Heart right ventricle (tissue), 16 donors: ENCODE measurements at regions not wholly inside any gene's neighbourhood (a gene's known extent, or its start where the extent isn't known, plus 50 kb on each side); places are given as distances from the start of the nearest gene placed in this dataset.

Experiments
- ATAC-seq, 8 donors: fragments of 200-7000 bp; cut with Tn5 transposase; one replicate each; pipeline ENCODE4 v1.9.1; 2020; ENCODE audit warnings: mild to moderate bottlenecking in 8 of 8, moderate library complexity in 8 of 8, moderate number of reproducible peaks in 1 of 8
- DNase-seq, 2 donors: peaks; one replicate each; pipeline ENCODE4 v3.0.0-alpha.2; 2020
- H3K27ac ChIP-seq, 10 donors: fragments of 200-600 bp; sonication (generic) in 2 of 10; one replicate each; pipeline versions ENCODE4 v1.5.0 to v1.8.0; 2020 to 2022; ENCODE audit warnings: mild to moderate bottlenecking in 3 of 10
- H3K27me3 ChIP-seq, 7 donors: fragments of 200-600 bp; one replicate each; pipeline ENCODE4 v1.8.0; 2021 to 2022; ENCODE audit warnings: mild to moderate bottlenecking in 2 of 7
- H3K36me3 ChIP-seq, 9 donors: fragments of 200-600 bp; sonication (generic) in 1 of 9; one replicate each; pipeline versions ENCODE4 v1.5.0 to v1.8.0; 2020 to 2022; ENCODE audit warnings: mild to moderate bottlenecking in 2 of 9
- H3K4me1 ChIP-seq, 9 donors: fragments of 200-600 bp; sonication (generic) in 1 of 9; one replicate each; pipeline versions ENCODE4 v1.5.0 to v1.8.0; 2020 to 2022; ENCODE audit warnings: mild to moderate bottlenecking in 4 of 9
- H3K4me3 ChIP-seq, 10 donors: fragments of 200-600 bp; sonication (generic) in 2 of 10; one replicate each; pipeline versions ENCODE4 v1.5.0 to v1.8.0; 2020 to 2022; ENCODE audit warnings: mild to moderate bottlenecking in 7 of 10, moderate library complexity in 2 of 10
- H3K9me3 ChIP-seq, 11 donors: fragments of 200-600 bp in 10 of 11; sonication (generic) in 2 of 11; one replicate each; pipeline versions ENCODE4 v1.5.0 to v1.8.0; 2013 to 2022; ENCODE audit warnings: mild to moderate bottlenecking in 2 of 11, control low read depth in 1 of 11, moderate library complexity in 1 of 11
- CTCF ChIP-seq, 9 donors: fragments of 200-600 bp; sonication (generic) in 2 of 9; IDR thresholded peaks; one replicate each; pipeline versions ENCODE4 v1.5.0 to v1.8.0; 2021 to 2022; ENCODE audit warnings: antibody characterized with exemption in 9 of 9, mild to moderate bottlenecking in 5 of 9, moderate library complexity in 1 of 9
- WGBS, 2 donors: extraction: QIAGEN DNeasy Blood & Tissue Kit; methylation state at CpG; one replicate each; pipeline ENCODE4 v1.1.7; 2013; ENCODE audit warnings: inconsistent platforms in 1 of 2; 5-methylcytosine and 5-hydroxymethylcytosine counted together
- intact Hi-C, 10 donors: fragments of 100-400 bp; cut with DNase I; formaldehyde crosslinking; loops; one replicate each; pipeline versions ENCODE4 v1.11.1 to v1.14.2; 2022
- donor health status: Arrhythmogenic right ventricular cardiomyopathy.
- donor health status: ischemic (EF 13 %, LVEDD 7.1; RV severe dilation, severe dysfunction).
- donor health status: healthy with polysubstance abuse.
- donor health status: DM: no; HTN: yes; CAD: no.
- donor health status: DM: no; HTN: no; CAD: no.
- donor health status: ischemic (EF 25% LVEDD 6.9; RV normal size, moderate dysfunction).
- donor health status: ischemic (EF 25% LVEDD 5.7; RV mildly dilated, moderate dysfunction).
- donor health status: healthy.
- donor health status: DM: yes; HTN: yes; CAD: no.
- donor health status: Ischemic cardiomyopathy.
- donor health status: ischemic (EF 35%, LVEDD 5.7; RV mildly dilated, moderate dysfunction).
- donor health status: nonischemic (EF 11% LVEDD 7.7; RV severe dilation, severe dysfunction).
- donor health status: DM: yes; HTN: yes; CAD: no.
- donor health status: PGD.
- donor health status: ischemic (EF 29% LVEDD 5.4; RV normal size, mild dysfunction).
- donor health status: nonischemic (EF 23%, LVEDD 6.1; RV moderate dilation, normal function).

DNA sequence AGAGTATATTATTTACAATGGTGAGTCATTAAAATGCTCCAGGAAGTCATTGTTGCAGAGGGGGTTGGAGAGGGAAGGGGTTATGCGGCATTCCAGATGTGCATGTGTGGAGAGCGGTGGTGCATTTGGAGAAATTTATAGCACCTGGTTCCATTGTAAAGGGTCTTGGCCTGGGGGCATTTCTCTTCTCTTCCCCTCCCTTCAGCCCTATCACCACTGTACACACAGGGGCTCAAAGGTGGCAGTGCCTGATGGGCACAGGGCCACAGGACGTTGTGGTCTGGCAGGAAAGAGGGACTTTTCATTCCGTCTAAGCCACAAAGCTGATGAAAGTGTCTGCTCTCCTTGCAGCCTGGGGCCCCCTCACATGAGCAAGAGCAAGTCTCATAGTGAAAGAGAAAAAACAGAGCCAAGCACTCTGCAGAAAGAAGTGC is 442.4 kb upstream of the ZNF462 start:
- Histone ChIP-seq H3K36me3 (no peaks in the 10 kb centered on the region), H3K4me1 (no peaks in the 10 kb centered on the region), H3K9me3 (no peaks in the 10 kb centered on the region), H3K4me3 (no peak overlapping the region), H3K27ac (no peak overlapping the region), H3K27me3 (no peaks in the 10 kb centered on the region)
- ATAC-seq, result no peak
- intact Hi-C loops, result no loop called here
- WGBS, 2 donors, result 57 to 58% methylated on average over 4 of the region's 4 CpGs
- TF ChIP-seq CTCF (IDR thresholded peaks at IDR 0.05), result no peak
- DNase-seq, result no peak

- intact Hi-C loops, result no loop called here
- no peak for TF ChIP-seq CTCF (IDR thresholded peaks at IDR 0.05)
- 90 to 95% methylated on average over 3 of the region's 3 CpGs for WGBS, 2 donors
Observed at GRCh38 chr9:106421772-106422171, 441.2 kb upstream of the ZNF462 start.

GRCh38 chr9:106423575-106423974 is 439.4 kb upstream of the ZNF462 start:
- ATAC-seq (no peak), DNase-seq (no peak)
- H3K27ac ChIP-seq, result no peak overlapping the region
- no peak for TF ChIP-seq CTCF (IDR thresholded peaks at IDR 0.05)
- intact Hi-C loops, result no loop called here
- H3K4me3 ChIP-seq, result no peak overlapping the region
- H3K27me3 ChIP-seq, result no peaks in the 10 kb centered on the region
- 90 to 96% methylated on average over 2 of the region's 2 CpGs for WGBS, 2 donors
- H3K9me3 ChIP-seq, result no peaks in the 10 kb centered on the region
- H3K36me3 ChIP-seq, result no peaks in the 10 kb centered on the region
- no peaks in the 10 kb centered on the region for H3K4me1 ChIP-seq

More at GRCh38 chr9:106421772-106422171, 441.2 kb upstream of the ZNF462 start:
- H3K36me3 ChIP-seq, result no peaks in the 10 kb centered on the region
- H3K27me3 ChIP-seq, result no peaks in the 10 kb centered on the region
- no peak overlapping the region for H3K4me3 ChIP-seq
- no peak overlapping the region for H3K27ac ChIP-seq
- no peaks in the 10 kb centered on the region for H3K4me1 ChIP-seq
- no peak for DNase-seq
- no peaks in the 10 kb centered on the region for H3K9me3 ChIP-seq
- no peak for ATAC-seq

GRCh38 chr9:106432631-106433030 is 430.3 kb upstream of the ZNF462 start:
- Histone ChIP-seq H3K36me3 (no peaks in the 10 kb centered on the region), H3K9me3 (peaks cover 0 to 5% (median 0%) of the 10 kb centered on the region in 11 donors), H3K4me3 (no peak overlapping the region), H3K27me3 (no peaks in the 10 kb centered on the region), H3K4me1 (no peaks in the 10 kb centered on the region), H3K27ac (no peak overlapping the region)
- ATAC-seq, result no peak
- no peak for TF ChIP-seq CTCF (IDR thresholded peaks at IDR 0.05)
- DNase-seq, result no peak
- intact Hi-C loops, result no loop called here
- 88 to 97% methylated on average over 1 of the region's 1 CpG for WGBS, 2 donors
